BE2C (cell line): ENCODE measurements at regions not wholly inside any gene's neighbourhood (a gene's known extent, or its start where the extent isn't known, plus 50 kb on each side); places are given as distances from the start of the nearest gene placed in this dataset.

ENCODE experiments used
- DNase-seq: peaks from one replicate; pipeline ENCODE4 v3.0.0-alpha.2; 2020
- H3K27me3 ChIP-seq: fragments of 250-450 bp; sonication (Bioruptor Pico); 2 replicates; pipeline ENCODE4 v1.5.1; 2020; ENCODE audit warnings: mild to moderate bottlenecking
- H3K36me3 ChIP-seq: fragments of 250-450 bp; sonication (Bioruptor Pico); 2 replicates; pipeline ENCODE4 v1.5.1; 2020; ENCODE audit warnings: mild to moderate bottlenecking
- H3K4me1 ChIP-seq: fragments of 250-450 bp; sonication (Bioruptor Pico); 2 replicates; pipeline ENCODE4 v1.5.1; 2020
- H3K4me3 ChIP-seq: 2 replicates; pipeline ENCODE4 v1.5.1; 2011; ENCODE audit warnings: low read depth, low read length
- H3K9me3 ChIP-seq: fragments of 250-450 bp; sonication (Bioruptor Pico); 2 replicates; pipeline ENCODE4 v1.5.1; 2020
- CTCF ChIP-seq: IDR thresholded peaks from 2 replicates; pipeline ENCODE4 v1.5.1; 2012; ENCODE audit warnings: mild to moderate bottlenecking, low read depth, low read length

GRCh38 chr13:80452279-80452678 is 111.4 kb upstream of the SPRY2 start:
- H3K4me3 ChIP-seq, result no peak overlapping the region
- H3K9me3 ChIP-seq, result no peaks in the 10 kb centered on the region
- H3K36me3 ChIP-seq, result no peaks in the 10 kb centered on the region
- DNase-seq, result no peak
- H3K27me3 ChIP-seq, result no peaks in the 10 kb centered on the region
- H3K4me1 ChIP-seq, result no peaks in the 10 kb centered on the region; the same call in 1 of the 2 replicates
- TF ChIP-seq CTCF, result no peak

- Histone ChIP-seq H3K27me3 (no peaks in the 10 kb centered on the region), H3K36me3 (no peaks in the 10 kb centered on the region), H3K4me1 (no peaks in the 10 kb centered on the region; the same call in 1 of the 2 replicates), H3K9me3 (no peaks in the 10 kb centered on the region), H3K4me3 (no peak overlapping the region)
- no peak for DNase-seq
- TF ChIP-seq CTCF, result no peak
These were observed 110.7 kb upstream of the SPRY2 start for GRCh38 chr13:80451641-80452040.

- Histone ChIP-seq H3K9me3 (no peaks in the 10 kb centered on the region), H3K4me3 (no peak overlapping the region), H3K4me1 (no peaks in the 10 kb centered on the region; the same call in 1 of the 2 replicates), H3K27me3 (no peaks in the 10 kb centered on the region), H3K36me3 (no peaks in the 10 kb centered on the region)
- DNase-seq, result no peak
- TF ChIP-seq CTCF, result no peak
These were observed 109.5 kb upstream of the SPRY2 start for GRCh38 chr13:80450386-80450785.

GRCh38 chr13:80448725-80449124 is 107.8 kb upstream of the SPRY2 start:
- no peak overlapping the region for H3K4me3 ChIP-seq
- no peak for TF ChIP-seq CTCF
- no peaks in the 10 kb centered on the region; the same call in 1 of the 2 replicates for H3K4me1 ChIP-seq
- no peak for DNase-seq
- no peaks in the 10 kb centered on the region for H3K9me3 ChIP-seq
- H3K27me3 ChIP-seq, result no peaks in the 10 kb centered on the region
- H3K36me3 ChIP-seq, result no peaks in the 10 kb centered on the region

GRCh38 chr13:80447747-80448146 is 106.8 kb upstream of the SPRY2 start:
- DNase-seq, result no peak
- no peaks in the 10 kb centered on the region for H3K9me3 ChIP-seq
- no peaks in the 10 kb centered on the region; the same call in 1 of the 2 replicates for H3K4me1 ChIP-seq
- H3K4me3 ChIP-seq, result no peak overlapping the region
- H3K27me3 ChIP-seq, result no peaks in the 10 kb centered on the region
- no peaks in the 10 kb centered on the region for H3K36me3 ChIP-seq
- TF ChIP-seq CTCF, result no peak

- Histone ChIP-seq H3K4me1 (no peaks in the 10 kb centered on the region), H3K36me3 (no peaks in the 10 kb centered on the region), H3K9me3 (no peaks in the 10 kb centered on the region), H3K27me3 (no peaks in the 10 kb centered on the region), H3K4me3 (no peak overlapping the region)
- TF ChIP-seq CTCF, result no peak
- no peak for DNase-seq
These were observed 103.5 kb upstream of the SPRY2 start for GRCh38 chr13:80444240-80445015.
